ENCODE measurements at regions not wholly inside any gene's neighbourhood (a gene's known extent, or its start where the extent isn't known, plus 50 kb on each side); places are given as distances from the start of the nearest gene placed in this dataset.

DNA sequence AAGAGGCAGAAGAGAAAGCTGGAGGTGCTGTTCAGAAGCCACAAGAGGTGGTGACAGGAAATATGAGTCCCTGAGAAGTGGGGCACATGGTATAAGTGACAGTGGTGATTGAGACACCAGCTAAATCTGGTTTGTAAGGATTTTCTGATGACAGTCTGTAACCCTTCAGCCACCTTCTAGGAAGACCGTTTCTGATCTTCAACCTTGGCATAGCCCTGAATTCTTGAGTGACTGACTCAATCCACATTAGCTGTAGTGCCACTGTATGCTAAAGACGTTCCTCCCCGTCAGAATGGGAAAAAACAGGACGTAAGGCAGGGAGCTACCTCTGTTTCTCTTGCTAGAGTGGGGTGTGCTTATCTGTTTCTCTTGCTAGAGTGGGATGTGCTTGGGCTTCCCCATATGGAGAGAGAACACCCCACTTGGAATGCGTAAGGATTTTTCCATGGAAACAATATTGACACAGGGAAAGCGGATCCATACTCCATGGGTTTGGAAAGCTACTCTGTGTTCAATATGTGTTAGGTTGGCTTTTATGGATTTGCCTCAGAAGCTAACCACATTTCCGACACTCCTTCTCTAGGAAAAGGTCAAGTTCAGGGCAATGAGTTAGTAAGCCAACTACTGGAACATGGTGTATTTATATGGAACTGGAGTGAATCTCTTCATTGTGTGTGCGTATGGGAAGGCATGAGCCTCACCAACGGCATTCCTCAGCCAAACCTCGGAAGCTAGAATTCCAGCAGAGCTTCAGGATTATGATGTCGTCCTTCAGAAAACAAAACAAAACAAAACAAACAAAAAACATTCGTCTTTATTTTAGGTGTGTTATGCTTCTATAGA is 948.8 kb upstream of the SLC10A2 start:
- 81 to 92% methylated on average over 5 to 10 of the region's 12 CpGs for WGBS, 2 experiments (ENCODE audit: insufficient coverage in 1 of 2, insufficient read length in 1 of 2)
- H3K36me3 Mint-ChIP-seq (ENCODE audit: low read depth) = no peaks in the 10 kb centered on the region
- DNase-seq = no peak
- H3K36me3 ChIP-seq (ENCODE audit: control insufficient read depth, insufficient read depth, low read length) = no peaks in the 10 kb centered on the region
- H3K27ac ChIP-seq (ENCODE audit: low read depth, low read length) = no peak overlapping the region
- no peaks in the 10 kb centered on the region for H3K4me1 ChIP-seq (ENCODE audit: control insufficient read depth, insufficient read depth, low read length)
- H3K27ac Mint-ChIP-seq = no peak overlapping the region
- H3K4me1 Mint-ChIP-seq = peaks cover 7% of the 10 kb centered on the region
- H3K9ac ChIP-seq (ENCODE audit: extremely low read depth, low read length, poor library complexity, severe bottlenecking) = no peak overlapping the region
- H3K9me3 Mint-ChIP-seq = no peaks in the 10 kb centered on the region
- no peaks in the 10 kb centered on the region for H3K27me3 ChIP-seq (ENCODE audit: control insufficient read depth, insufficient read depth, low read length, poor library complexity, severe bottlenecking)
- no peaks in the 10 kb centered on the region for H3K27me3 Mint-ChIP-seq (ENCODE audit: insufficient read depth)
- TF ChIP-seq, protein P1, sequence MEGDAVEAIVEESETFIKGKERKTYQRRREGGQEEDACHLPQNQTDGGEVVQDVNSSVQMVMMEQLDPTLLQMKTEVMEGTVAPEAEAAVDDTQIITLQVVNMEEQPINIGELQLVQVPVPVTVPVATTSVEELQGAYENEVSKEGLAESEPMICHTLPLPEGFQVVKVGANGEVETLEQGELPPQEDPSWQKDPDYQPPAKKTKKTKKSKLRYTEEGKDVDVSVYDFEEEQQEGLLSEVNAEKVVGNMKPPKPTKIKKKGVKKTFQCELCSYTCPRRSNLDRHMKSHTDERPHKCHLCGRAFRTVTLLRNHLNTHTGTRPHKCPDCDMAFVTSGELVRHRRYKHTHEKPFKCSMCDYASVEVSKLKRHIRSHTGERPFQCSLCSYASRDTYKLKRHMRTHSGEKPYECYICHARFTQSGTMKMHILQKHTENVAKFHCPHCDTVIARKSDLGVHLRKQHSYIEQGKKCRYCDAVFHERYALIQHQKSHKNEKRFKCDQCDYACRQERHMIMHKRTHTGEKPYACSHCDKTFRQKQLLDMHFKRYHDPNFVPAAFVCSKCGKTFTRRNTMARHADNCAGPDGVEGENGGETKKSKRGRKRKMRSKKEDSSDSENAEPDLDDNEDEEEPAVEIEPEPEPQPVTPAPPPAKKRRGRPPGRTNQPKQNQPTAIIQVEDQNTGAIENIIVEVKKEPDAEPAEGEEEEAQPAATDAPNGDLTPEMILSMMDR (conservative IDR thresholded peaks at IDR 0.05) = no peak
- no peak overlapping the region for H3K4me3 ChIP-seq (ENCODE audit: low read length)
- H3K4me3 Mint-ChIP-seq = no peak overlapping the region
- no peaks in the 10 kb centered on the region for H3K9me3 ChIP-seq (ENCODE audit: control insufficient read depth, low read length)

GRCh38 chr13:104011505-104012241 is 945.5 kb upstream of the SLC10A2 start:
- Mint-ChIP-seq H3K9me3 (no peaks in the 10 kb centered on the region), H3K4me1 (peaks cover 7% of the 10 kb centered on the region), H3K36me3 (ENCODE audit: low read depth) (no peaks in the 10 kb centered on the region), H3K4me3 (no peak overlapping the region), H3K27me3 (ENCODE audit: insufficient read depth) (no peaks in the 10 kb centered on the region), H3K27ac (no peak overlapping the region)
- Histone ChIP-seq H3K9ac (ENCODE audit: extremely low read depth, low read length, poor library complexity, severe bottlenecking) (no peak overlapping the region), H3K9me3 (ENCODE audit: control insufficient read depth, low read length) (no peaks in the 10 kb centered on the region), H3K27ac (ENCODE audit: low read depth, low read length) (no peak overlapping the region), H3K27me3 (ENCODE audit: control insufficient read depth, insufficient read depth, low read length, poor library complexity, severe bottlenecking) (no peaks in the 10 kb centered on the region), H3K4me3 (ENCODE audit: low read length) (no peak overlapping the region), H3K4me1 (ENCODE audit: control insufficient read depth, insufficient read depth, low read length) (no peaks in the 10 kb centered on the region), H3K36me3 (ENCODE audit: control insufficient read depth, insufficient read depth, low read length) (no peaks in the 10 kb centered on the region)
- WGBS, 2 experiments (ENCODE audit: insufficient coverage in 1 of 2, insufficient read length in 1 of 2) = 83 to 84% methylated on average over 4 to 17 of the region's 18 CpGs
- TF ChIP-seq, protein P1 (conservative IDR thresholded peaks at IDR 0.05) = no peak
- peak; percentile 63 for DNase-seq

DNA sequence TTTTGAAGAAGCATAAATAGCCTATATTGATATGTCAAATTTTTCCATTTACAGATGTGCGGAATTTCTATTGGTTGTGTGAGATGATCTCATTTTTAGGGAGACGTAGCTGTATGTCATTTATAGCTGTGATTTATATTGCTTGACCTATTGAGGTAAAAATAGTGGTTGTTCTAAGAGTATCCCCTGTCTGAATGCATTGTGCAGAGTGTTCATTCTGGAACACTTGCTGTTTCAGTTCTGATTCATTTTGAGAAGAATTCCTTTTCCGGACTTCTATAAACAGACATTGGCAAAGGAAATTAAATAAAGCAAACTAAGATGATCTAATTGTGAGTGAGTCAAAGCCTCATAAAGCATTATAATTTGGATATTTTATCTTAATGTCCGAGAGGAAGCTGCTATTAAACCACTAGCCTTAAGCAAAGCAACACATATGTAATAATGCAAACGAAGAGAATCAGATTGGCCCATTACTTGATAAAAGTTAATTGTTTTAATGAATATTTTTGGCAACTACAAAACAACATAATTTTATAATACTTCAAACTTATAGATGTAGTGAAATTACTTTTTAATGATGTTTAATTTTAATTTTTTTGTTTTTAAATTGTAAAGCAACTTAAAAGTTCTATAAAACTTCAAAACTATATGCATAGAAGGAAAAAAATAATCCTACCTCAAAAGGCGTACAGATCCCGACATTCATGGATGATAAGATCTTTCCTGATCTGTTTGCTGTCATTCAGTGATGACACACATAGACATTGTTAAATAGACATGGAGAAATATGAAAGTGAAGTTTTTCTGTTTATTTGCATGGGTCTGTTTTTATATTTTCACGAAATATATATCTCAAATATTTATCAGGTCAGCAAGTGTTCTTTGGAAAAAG is 942.6 kb upstream of the SLC10A2 start:
- TF ChIP-seq, protein P1 (conservative IDR thresholded peaks at IDR 0.05) = no peak
- H3K27ac ChIP-seq (ENCODE audit: low read depth, low read length) = no peak overlapping the region
- H3K4me3 Mint-ChIP-seq = no peak overlapping the region
- no peak overlapping the region for H3K27ac Mint-ChIP-seq
- H3K4me1 ChIP-seq (ENCODE audit: control insufficient read depth, insufficient read depth, low read length) = no peaks in the 10 kb centered on the region
- H3K9me3 Mint-ChIP-seq = no peaks in the 10 kb centered on the region
- no peak for DNase-seq
- no peak overlapping the region for H3K4me3 ChIP-seq (ENCODE audit: low read length)
- no peaks in the 10 kb centered on the region for H3K27me3 Mint-ChIP-seq (ENCODE audit: insufficient read depth)
- no peaks in the 10 kb centered on the region for H3K27me3 ChIP-seq (ENCODE audit: control insufficient read depth, insufficient read depth, low read length, poor library complexity, severe bottlenecking)
- H3K36me3 Mint-ChIP-seq (ENCODE audit: low read depth) = no peaks in the 10 kb centered on the region
- H3K36me3 ChIP-seq (ENCODE audit: control insufficient read depth, insufficient read depth, low read length) = no peaks in the 10 kb centered on the region
- peaks cover 5% of the 10 kb centered on the region for H3K4me1 Mint-ChIP-seq
- no peaks in the 10 kb centered on the region for H3K9me3 ChIP-seq (ENCODE audit: control insufficient read depth, low read length)
- 93 to 94% methylated on average over 3 to 6 of the region's 8 CpGs for WGBS, 2 experiments (ENCODE audit: insufficient coverage in 1 of 2, insufficient read length in 1 of 2)
- H3K9ac ChIP-seq (ENCODE audit: extremely low read depth, low read length, poor library complexity, severe bottlenecking) = no peak overlapping the region

Measured in endodermal cell (in vitro differentiated cells).